Retina (tissue), 1 donor: ENCODE measurements at regions not wholly inside any gene's neighbourhood (a gene's known extent, or its start where the extent isn't known, plus 50 kb on each side); places are given as distances from the start of the nearest gene placed in this dataset.

Source experiments
- DNase-seq: peaks from one replicate; pipeline ENCODE4 v3.0.0-alpha.2; 2016

- peak; percentile 15 for DNase-seq
These were observed 364.4 kb downstream of the CXCL12 start for GRCh38 chr10:44020322-44021111.

- DNase-seq: no peak
These were observed 367.3 kb downstream of the CXCL12 start for GRCh38 chr10:44017483-44018145.

DNA sequence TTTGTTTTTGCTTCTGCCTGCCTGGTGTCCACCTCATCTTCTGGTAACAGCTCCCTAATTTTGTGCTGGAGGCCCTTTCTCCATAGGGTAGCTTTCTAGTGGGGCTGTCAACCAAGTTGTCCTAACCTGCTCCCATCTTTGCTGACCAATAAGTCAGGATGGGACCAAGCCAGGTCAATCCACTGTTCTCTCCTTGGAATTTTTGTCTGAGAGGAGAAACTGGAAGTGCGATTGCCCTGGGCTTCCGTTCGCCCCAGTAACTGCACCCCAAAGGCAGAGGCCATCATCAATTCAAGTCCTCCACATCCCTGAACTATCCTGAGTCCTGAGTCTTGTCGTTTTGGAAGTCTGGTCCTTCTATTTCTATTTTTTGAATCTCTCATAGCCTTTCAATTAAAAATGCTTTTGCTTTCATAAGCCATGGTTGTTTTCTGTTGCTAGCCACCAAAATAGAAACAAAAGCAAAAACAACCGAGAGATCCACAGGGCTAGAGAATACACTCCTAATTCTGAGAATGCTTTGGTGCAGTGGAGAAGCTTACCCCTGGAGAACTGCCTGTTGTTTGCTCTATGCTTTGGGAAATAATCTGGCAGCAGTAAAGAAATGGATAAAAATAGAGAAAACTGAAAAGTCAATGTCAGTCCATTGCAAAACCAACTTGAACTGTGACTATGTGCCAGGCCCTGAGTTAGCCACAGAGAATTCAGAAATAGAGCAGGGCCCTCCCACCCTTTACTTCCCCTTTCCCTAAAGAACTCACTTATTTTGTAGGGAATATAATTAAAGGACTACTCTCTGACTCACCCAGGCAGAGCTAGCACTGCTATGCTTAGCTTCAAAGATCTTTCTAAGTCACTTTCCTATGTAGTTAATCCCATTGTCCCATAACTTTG lies 368.1 kb downstream of the CXCL12 start:
- no peak for DNase-seq

GRCh38 chr10:44015702-44016500 lies 367.2 kb upstream of the ZNF32 start:
- no peak for DNase-seq

DNA sequence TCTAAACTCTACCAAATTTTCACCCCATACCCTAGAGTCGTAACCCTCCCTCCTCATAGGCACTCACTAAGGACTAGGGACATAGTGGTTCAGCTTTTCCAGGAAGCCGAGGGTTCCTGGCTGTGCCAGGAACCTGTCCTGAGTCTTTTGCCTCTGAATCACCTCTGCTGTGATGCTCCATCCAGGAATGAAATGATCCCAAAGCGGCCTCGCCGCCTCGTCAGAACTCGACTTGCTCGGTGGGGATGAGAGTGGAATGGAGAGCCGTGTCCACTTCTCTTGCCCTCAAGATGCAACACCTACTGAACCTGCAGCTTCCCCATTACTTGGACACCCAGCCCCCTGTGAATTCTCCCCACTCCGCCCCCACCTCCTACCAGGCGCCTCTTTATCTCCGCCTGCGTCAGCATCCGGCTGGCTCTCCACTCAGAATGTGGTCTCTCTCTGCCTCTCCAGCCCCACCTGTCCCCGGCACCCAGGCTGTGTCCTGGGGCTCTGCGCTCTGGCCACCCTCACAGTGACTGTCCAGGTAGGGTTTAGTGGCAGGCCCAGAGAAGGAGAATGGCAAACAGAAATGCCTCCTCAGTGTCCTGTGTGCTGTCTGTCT lies 366.1 kb upstream of the ZNF32 start:
- DNase-seq: no peak

DNA sequence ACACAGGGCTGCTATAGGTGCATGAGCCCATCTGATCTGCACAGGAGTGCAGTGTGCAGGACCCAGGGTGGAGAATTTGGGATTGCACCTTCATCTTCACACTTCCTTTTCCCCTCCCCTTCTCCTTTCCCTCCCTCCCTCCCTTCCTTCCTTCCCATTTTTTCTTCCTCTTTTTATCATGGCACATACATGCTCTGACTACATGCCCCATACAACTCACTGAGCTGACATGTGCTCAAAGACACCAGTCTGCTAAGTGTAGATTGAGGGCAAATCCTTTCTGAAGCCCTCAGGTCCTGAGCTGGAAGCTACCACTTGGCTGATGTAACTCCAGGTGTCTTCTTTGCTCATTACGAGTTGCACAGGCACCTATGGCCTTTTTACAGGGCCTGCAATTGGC lies 365.3 kb upstream of the ZNF32 start:
- no peak for DNase-seq

DNA sequence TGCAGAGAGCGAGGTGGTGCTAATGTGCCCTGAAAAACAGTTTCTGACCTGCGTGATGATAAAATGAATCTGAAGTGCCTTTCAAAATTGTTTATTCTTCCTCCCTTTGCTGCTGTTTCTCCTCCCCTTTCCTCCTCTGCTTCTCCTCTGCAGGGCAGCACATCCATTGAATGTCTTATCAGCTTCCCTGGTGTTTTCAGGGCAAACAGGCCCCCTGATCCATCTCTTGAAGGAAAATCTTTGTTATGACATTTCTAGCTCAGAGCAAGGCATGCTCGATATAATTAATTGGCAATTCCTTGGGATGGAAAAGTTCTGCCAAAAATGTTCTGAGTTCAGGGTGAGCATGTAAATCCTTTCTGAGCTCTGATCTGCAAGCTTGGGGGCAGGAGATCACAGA lies 364.2 kb upstream of the ZNF32 start:
- no peak for DNase-seq

- DNase-seq: no peak
These were observed 362.9 kb upstream of the ZNF32 start for GRCh38 chr10:44011603-44011981.

- DNase-seq: no peak
These were observed 362.4 kb upstream of the ZNF32 start for GRCh38 chr10:44010873-44011602.

GRCh38 chr10:44009891-44010632 lies 361.4 kb upstream of the ZNF32 start:
- no peak for DNase-seq

GRCh38 chr10:44008917-44009709 lies 360.4 kb upstream of the ZNF32 start:
- DNase-seq: no peak

DNA sequence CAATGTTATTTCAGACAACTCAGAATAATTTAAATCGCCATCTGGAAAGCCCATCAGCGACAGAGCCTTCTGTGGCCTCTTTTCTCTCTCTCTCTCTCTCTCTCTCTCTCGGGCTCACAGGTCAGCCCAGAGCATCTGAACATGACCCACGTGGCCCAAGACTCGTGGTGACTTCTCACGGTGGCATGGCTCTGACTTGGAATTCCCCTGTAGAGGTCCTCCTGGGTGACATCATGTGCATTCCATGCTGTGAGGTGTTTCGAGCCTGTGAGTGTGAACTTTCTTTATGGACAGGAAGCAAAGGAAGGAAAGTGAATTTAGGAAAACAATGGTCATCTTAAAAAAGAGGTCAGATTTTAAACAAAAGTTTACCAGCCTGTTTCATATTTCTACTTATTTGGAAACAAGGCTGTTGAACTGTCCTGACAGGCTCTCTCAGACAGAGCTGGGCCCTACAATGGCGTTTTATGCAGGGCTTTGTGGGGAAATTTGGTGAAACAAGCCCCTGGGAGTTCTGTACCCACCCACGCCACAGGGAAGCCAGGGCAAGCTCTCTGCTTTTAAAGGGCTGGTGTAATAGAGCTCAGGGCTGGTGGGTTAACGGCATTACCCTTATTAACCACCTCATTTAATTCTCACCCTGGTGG lies 359.7 kb upstream of the ZNF32 start:
- DNase-seq: no peak

- DNase-seq: no peak
These were observed 358.1 kb upstream of the ZNF32 start for GRCh38 chr10:44006771-44007170.

DNA sequence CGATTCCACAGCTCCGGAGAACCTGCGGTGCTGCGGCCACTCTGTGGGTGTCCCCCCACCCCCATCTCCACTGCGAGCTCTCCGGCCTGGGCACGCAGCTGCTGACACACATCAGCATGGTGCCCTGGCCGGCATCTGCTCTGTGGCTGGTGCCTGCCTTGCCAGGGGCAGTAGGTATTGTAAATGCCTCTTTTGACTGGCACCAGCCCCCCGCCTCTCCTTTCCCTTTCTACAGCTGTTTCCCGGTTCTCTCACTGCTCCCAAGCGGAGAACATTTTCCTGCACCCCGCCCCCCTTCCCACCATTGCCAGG lies 357.1 kb upstream of the ZNF32 start:
- DNase-seq: no peak

DNA sequence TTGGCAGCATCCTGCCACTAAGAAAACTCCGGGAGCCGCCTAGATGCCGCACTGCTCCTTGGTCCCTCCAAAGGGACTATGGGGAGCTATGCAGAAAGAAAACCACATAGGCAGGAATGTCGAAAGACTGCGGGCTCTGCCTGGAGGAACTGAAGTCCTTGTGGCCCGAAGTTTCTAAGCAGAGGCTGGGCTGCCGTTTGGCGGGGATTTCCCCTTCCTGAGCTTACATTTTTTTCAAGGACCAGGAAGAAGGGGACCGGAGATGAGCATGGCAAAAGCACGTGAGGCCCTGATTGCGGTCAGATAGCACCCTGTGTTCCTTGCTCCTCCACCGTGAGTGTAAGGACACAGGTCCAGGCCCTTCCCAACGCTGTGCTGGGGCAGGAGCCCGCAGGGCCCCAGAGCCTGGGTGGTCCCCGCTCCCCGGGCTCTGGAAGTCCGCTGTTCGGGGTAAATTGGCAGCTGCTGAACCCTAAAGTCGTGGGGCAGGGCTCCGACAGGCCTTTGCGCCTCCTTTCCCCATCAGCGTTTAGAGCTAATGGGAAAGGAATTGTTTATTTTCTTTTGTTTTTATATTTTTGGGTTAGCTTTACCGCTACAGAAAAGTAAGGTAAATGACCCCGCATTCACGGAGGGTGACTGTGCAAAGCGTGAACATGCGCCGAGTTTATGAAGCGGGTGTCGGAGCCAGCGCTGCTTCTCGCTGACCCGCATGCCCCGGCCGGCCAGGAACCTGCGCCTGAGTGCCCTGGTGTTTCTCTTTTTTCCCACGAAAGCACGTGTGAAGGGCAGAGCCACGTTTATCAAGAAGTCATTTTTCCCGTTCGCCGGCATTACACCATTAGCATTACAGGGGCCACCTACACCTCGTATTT lies 356.5 kb upstream of the ZNF32 start:
- DNase-seq: no peak

- no peak for DNase-seq
These were observed 349.5 kb upstream of the ZNF32 start for GRCh38 chr10:43998021-43998809.

- no peak for DNase-seq
These were observed 348.6 kb upstream of the ZNF32 start for GRCh38 chr10:43997330-43997729.

GRCh38 chr10:43994539-43994938 lies 345.9 kb upstream of the ZNF32 start:
- no peak for DNase-seq
